IMR-90 (cell line): ENCODE measurements at regions not wholly inside any gene's neighbourhood (a gene's known extent, or its start where the extent isn't known, plus 50 kb on each side); places are given as distances from the start of the nearest gene placed in this dataset.

ENCODE experiments used
- ATAC-seq: fragments of 200-7000 bp; cut with Tn5 transposase; 2 replicates; pipeline ENCODE4 v1.9.1; 2020; ENCODE audit warnings: low read depth, mild to moderate bottlenecking, moderate library complexity
- BruUV-seq: library from RNA; stranded (reverse); fragments of 400-500 nt; replicated peaks from 2 replicates; lab custom pipeline; 2021; lab: Mats Ljungman, UMichigan
- CTCF ChIA-PET: fragments of 300-600 bp; formaldehyde crosslinking; extraction: SDS; loops from one replicate; lab custom pipeline; 2021; ENCODE audit warnings: antibody characterized with exemption; lab: Yijun Ruan, JAX
- POLR2A ChIA-PET: fragments of 300-600 bp; sonication (Branson Sonifier 250); formaldehyde crosslinking; loops from one replicate; lab custom pipeline; 2022; ENCODE audit warnings: antibody characterized with exemption; ENCODE audit not compliant: unreplicated experiment; lab: Charles Lee
- DNase-seq: peaks from one replicate; pipeline ENCODE4 v3.0.0; 2013
- H2AFZ ChIP-seq: replicated peaks from 2 replicates; pipeline ENCODE3; 2013; ENCODE audit warnings: low read length, mild to moderate bottlenecking; ENCODE audit not compliant: poor library complexity
- H2AK5ac ChIP-seq: 2 replicates; pipeline ENCODE4 v1.6.1; 2013; ENCODE audit warnings: low read depth, low read length, inconsistent platforms
- H2AK9ac ChIP-seq: replicated peaks from 2 replicates; pipeline ENCODE3; 2013; ENCODE audit warnings: mild to moderate bottlenecking, low read depth, low read length, moderate library complexity; ENCODE audit not compliant: poor library complexity
- H2BK120ac ChIP-seq: 2 replicates; pipeline ENCODE4 v1.6.1; 2013; ENCODE audit warnings: low read depth, low read length, inconsistent platforms
- H2BK15ac ChIP-seq: 3 replicates; pipeline ENCODE4 v1.6.1; 2013; ENCODE audit warnings: low read depth, low read length, inconsistent platforms
- H2BK20ac ChIP-seq: 2 replicates; pipeline ENCODE4 v1.6.1; 2013; ENCODE audit warnings: low read depth, mild to moderate bottlenecking, inconsistent platforms, low read length, moderate library complexity
- H2BK5ac ChIP-seq: 2 replicates; pipeline ENCODE4 v1.6.1; 2013; ENCODE audit warnings: mild to moderate bottlenecking, low read depth, low read length, inconsistent platforms; ENCODE audit not compliant: poor library complexity, severe bottlenecking
- H3K14ac ChIP-seq: replicated peaks from 2 replicates; pipeline ENCODE4 v1.6.1; 2013; ENCODE audit warnings: low read depth, low read length, inconsistent platforms
- H3K18ac ChIP-seq: 2 replicates; pipeline ENCODE4 v1.6.1; 2013; ENCODE audit warnings: low read depth, low read length, control low read depth
- H3K23ac ChIP-seq: 2 replicates; pipeline ENCODE4 v1.6.1; 2013; ENCODE audit warnings: low read depth, low read length, inconsistent platforms
- H3K27ac ChIP-seq: 2 replicates; pipeline ENCODE4 v1.5.1; 2013; ENCODE audit warnings: mild to moderate bottlenecking, control low read depth, low read length; ENCODE audit not compliant: insufficient read depth
- H3K27me3 ChIP-seq: 2 replicates; pipeline ENCODE4 v1.6.1; 2013; ENCODE audit warnings: low read length; ENCODE audit not compliant: control insufficient read depth, insufficient read depth
- H3K36me3 ChIP-seq: 2 replicates; pipeline ENCODE4 v1.6.1; 2013; ENCODE audit warnings: low read length, mixed read lengths; ENCODE audit not compliant: control insufficient read depth, insufficient read depth
- H3K4ac ChIP-seq: 2 replicates; pipeline ENCODE4 v1.6.1; 2013; ENCODE audit warnings: low read depth, low read length, inconsistent platforms
- H3K4me1 ChIP-seq: 2 replicates; pipeline ENCODE4 v1.6.1; 2013; ENCODE audit warnings: low read length, mixed read lengths; ENCODE audit not compliant: control insufficient read depth, insufficient read depth
- H3K4me2 ChIP-seq: 2 replicates; pipeline ENCODE4 v1.6.1; 2013; ENCODE audit warnings: low read depth, mild to moderate bottlenecking, control low read depth, low read length, moderate library complexity
- H3K4me3 ChIP-seq: 2 replicates; pipeline ENCODE4 v1.5.1; 2013; ENCODE audit warnings: low read depth, mild to moderate bottlenecking, control low read depth, low read length, moderate library complexity; ENCODE audit not compliant: insufficient read depth
- H3K56ac ChIP-seq: 2 replicates; pipeline ENCODE4 v1.6.1; 2013; ENCODE audit warnings: low read length, inconsistent platforms; ENCODE audit not compliant: insufficient read depth; ENCODE audit errors: extremely low read depth
- H3K79me1 ChIP-seq, 2 experiments: 2 replicates each; pipeline ENCODE4 v1.6.1; 2013; ENCODE audit warnings: low read length in 2 of 2, inconsistent platforms in 1 of 2, low read depth in 1 of 2
- H3K9ac ChIP-seq: 2 replicates; pipeline ENCODE4 v1.6.1; 2013; ENCODE audit warnings: low read depth, low read length, control low read depth
- H3K9me1 ChIP-seq: 2 replicates; pipeline ENCODE4 v1.6.1; 2013; ENCODE audit warnings: low read length, inconsistent platforms; ENCODE audit not compliant: insufficient read depth
- H3K9me3 ChIP-seq: 2 replicates; pipeline ENCODE4 v1.6.1; 2013; ENCODE audit warnings: low read length; ENCODE audit not compliant: control insufficient read depth, insufficient read depth
- H4K20me1 ChIP-seq: 2 replicates; pipeline ENCODE4 v1.6.1; 2013; ENCODE audit warnings: low read length, inconsistent platforms; ENCODE audit not compliant: insufficient read depth
- H4K5ac ChIP-seq: 2 replicates; pipeline ENCODE4 v1.6.1; 2013; ENCODE audit warnings: mild to moderate bottlenecking, low read depth, low read length, control low read depth
- H4K8ac ChIP-seq, 2 experiments: 2 replicates each; pipeline ENCODE4 v1.6.1; 2013; ENCODE audit warnings: low read depth in 2 of 2, low read length in 2 of 2, control low read depth in 1 of 2, inconsistent platforms in 1 of 2
- H4K91ac ChIP-seq: 2 replicates; pipeline ENCODE4 v1.6.1; 2013; ENCODE audit warnings: low read depth, low read length, inconsistent platforms; ENCODE audit not compliant: insufficient read depth
- FOS ChIP-seq: fragments of 150-350 bp; IDR thresholded peaks from 2 replicates; pipeline ENCODE4 v1.6.1; 2016; ENCODE audit warnings: low read depth, low read length
- MXI1 ChIP-seq: IDR thresholded peaks from 2 replicates; pipeline ENCODE4 v1.6.1; 2012; ENCODE audit warnings: low read depth, mild to moderate bottlenecking, low read length, moderate library complexity, borderline replicate concordance
- WGBS, 2 experiments: methylation state at CpG; one replicate each; pipeline versions ENCODE4 v1.1.5 to v1.1.7; 2013; ENCODE audit warnings: missing lambda C conversion rate in 2 of 2; ENCODE audit not compliant: insufficient read length in 1 of 2; ENCODE audit errors: extremely low coverage in 2 of 2; 5-methylcytosine and 5-hydroxymethylcytosine counted together
- dilution Hi-C: fragments of 300-500 bp; cut with HindIII; formaldehyde crosslinking; loops from one replicate; pipeline ENCODE4 v1.14.3; 2018; ENCODE audit warnings: low sequenced_read_pairs; ENCODE audit not compliant: unreplicated experiment
- in situ Hi-C: fragments of 300-500 bp; cut with MboI; formaldehyde crosslinking; loops from 3 replicates; pipeline ENCODE4 v1.14.3; 2019; ENCODE audit warnings: low sequenced_read_pairs, inconsistent platforms, mixed read lengths
- intact Hi-C: fragments of 100-400 bp; cut with micrococcal nuclease; formaldehyde crosslinking; loops from 2 replicates; pipeline ENCODE4 v1.10.0; 2022

DNA sequence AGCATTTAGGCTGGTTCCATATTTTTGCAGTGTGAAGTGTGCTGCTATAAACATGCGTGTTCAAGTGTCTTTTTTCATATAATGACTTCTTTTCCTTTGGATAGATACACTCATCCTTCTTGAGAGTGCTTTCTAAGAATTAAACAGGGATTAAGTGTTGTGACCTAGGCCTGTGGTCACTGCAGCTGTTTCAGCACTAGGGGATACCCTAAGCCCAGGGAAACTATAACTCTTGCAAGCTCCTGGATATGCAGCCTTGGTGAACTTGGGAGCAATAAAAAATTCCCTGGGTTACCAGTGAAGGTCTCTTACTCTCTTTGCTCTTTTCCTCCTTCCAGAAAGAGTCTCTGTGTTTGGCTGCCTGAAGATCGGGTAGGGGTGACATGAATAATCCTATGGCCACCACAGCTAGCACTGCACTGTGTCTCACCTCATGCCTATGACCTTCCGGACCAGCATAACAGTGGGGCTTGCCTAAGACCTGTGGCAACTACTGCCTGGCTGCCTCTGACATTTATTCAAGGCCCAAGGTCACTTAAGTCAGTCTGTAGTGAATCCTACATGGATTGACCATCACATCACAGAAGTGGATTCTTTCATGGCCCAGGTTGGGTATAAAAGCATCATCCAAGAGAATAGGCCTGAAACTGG, 799.7 kb downstream of the DACH1 start:
- no peak overlapping the region for H2AK5ac ChIP-seq
- 0% methylated on average over 1 of the region's 3 CpGs; no CpG with 5 or more reads in 1 of the 2 experiments for WGBS, 2 experiments
- no peak overlapping the region for H3K18ac ChIP-seq
- H2AK9ac ChIP-seq, result no peak overlapping the region
- H4K8ac ChIP-seq, result no peak overlapping the region
- intact Hi-C loops (no loop called here), in situ Hi-C loops (no loop called here), dilution Hi-C loops (no loop called here)
- DNase-seq (no peak), ATAC-seq (no peak)
- no peak overlapping the region for H4K5ac ChIP-seq
- no peak overlapping the region for H3K4me2 ChIP-seq
- no TSS peak for BruUV-seq
- no peak overlapping the region for H3K9ac ChIP-seq
- ChIA-PET CTCF (no interaction called here), POLR2A (no interaction called here)
- H3K79me1 ChIP-seq, result no peaks in the 10 kb centered on the region
- no peak overlapping the region for H2BK20ac ChIP-seq
- H3K9me3 ChIP-seq, result peaks cover 2% of the 10 kb centered on the region; the same call in 1 of the 2 replicates
- no peaks in the 10 kb centered on the region for H3K36me3 ChIP-seq
- H2BK5ac ChIP-seq, result no peak overlapping the region
- H4K91ac ChIP-seq, result no peak overlapping the region
- H3K27me3 ChIP-seq, result no peaks in the 10 kb centered on the region
- no peak overlapping the region for H3K4ac ChIP-seq
- no peaks in the 10 kb centered on the region for H3K9me1 ChIP-seq
- H3K4me1 ChIP-seq, result no peaks in the 10 kb centered on the region
- H3K14ac ChIP-seq, result no peak overlapping the region
- H2BK15ac ChIP-seq, result no peak overlapping the region
- no peaks in the 10 kb centered on the region for H4K20me1 ChIP-seq
- H3K4me3 ChIP-seq, result no peak overlapping the region
- no peak overlapping the region for H2AFZ ChIP-seq
- no peak overlapping the region for H3K56ac ChIP-seq
- no peak overlapping the region for H2BK120ac ChIP-seq
- H3K27ac ChIP-seq, result no peak overlapping the region
- H3K23ac ChIP-seq, result no peak overlapping the region
- TF ChIP-seq MXI1 (no peak), FOS (no peak)
